Right hindlimb (tissue), 1 donor: ENCODE measurements at regions not wholly inside any gene's neighbourhood (a gene's known extent, or its start where the extent isn't known, plus 50 kb on each side); places are given as distances from the start of the nearest gene placed in this dataset.
A peak's percentile ranks its signal among the peaks of the same experiment; 100 is the strongest.

Experiments
- DNase-seq: peaks from one replicate; pipeline ENCODE4 v3.0.0-alpha.2; 2018

DNA sequence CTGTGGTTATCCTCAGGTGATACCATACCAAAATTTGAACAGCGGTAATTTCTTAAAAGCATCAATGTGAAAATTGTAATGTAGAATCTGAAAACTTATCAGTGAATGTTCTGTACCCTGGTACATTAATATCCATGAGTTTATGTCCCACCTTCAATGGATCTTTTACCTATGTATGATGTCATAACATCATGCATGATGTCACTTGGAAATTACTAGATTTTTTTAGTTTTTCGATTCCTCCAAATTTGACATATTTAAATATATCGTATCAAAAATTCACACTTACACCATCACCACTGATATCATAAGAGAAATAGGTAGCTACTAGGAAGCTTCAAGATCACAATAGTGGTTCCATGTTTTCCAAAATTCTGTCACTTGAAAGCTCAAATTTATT is 95.0 kb upstream of the AKR1E2 start:
- DNase-seq, result no peak

DNA sequence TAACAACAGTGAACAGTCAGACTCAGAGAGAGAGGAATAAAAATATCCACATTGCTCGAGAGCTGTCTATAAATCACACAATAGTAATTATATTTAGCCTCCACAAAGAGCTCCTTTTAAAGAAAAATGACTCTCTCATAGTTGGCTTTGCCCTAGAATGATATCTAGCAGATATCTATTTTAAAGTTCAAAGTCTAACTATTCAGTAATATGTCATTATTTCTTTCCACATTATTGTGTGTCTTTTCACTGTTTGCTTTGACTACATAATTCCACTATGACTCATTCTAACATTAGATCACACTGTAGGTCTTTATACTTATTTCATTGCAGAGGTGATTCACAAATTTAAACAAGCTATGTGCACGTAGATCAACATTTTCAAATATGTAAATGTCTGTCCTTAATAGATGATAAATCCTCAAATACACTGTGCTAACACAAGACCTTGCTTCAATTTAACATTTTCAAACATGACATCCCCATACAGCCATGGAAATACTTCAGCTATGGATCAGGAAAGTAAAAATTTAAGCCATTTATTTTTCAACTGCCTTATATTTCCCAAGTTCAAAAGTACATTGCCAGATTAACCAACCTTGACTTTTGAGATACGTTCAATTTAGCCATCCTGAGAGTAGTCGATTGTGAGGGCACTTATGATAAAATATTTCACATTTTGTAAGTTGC is 99.9 kb upstream of the AKR1E2 start:
- no peak for DNase-seq

DNA sequence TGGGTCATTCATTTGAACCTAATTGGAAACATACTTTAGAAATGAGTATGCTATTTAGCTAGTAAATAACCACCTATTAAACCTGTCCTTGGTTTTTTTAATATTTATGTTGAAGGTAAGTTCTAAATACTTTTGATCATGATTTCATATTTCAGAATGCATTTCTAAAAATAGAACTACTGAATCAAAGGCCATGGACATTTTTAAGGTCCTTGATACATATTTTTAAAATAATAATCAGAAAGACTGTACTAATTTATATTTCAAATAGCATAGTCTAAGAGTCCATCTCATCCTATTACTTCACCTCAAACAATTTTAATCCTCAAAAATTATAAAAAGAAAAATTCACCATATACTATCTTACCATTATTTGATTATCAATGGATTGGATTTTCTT is 102.1 kb upstream of the AKR1E2 start:
- no peak for DNase-seq

DNA sequence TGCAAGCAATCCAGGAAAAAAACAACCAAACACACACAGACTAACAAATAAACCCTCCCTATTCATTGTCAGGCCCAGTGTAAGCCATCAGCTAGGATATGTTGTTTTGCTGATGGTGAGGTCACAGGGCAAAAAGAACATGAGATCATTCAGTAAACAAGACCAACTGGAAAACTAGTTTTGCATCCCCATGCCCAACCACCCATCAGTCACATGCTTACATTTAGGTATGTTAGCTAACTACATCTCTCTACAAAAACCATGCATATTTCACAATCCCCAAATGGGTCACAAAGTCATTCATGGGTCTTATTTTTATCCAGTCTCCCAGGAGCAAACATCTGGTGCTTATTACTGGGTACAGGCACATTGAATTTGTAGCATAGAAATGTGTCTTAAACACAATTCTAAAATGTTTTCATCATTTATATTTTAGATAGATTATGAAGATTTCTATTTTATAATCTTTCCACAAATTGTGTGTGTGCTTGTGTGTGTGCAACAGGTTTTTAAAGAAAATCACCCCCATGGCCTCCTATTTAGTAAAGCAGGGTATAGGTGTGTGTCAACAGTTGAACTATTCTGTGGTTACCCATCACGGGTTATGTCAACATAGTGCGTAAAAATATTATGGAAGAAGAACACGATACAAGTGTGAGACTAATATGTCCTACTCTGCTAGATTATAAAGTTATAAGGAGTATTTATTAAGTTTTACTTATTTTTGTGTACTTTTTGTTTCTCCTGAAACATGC is 103.8 kb upstream of the AKR1E2 start:
- DNase-seq, result no peak

DNA sequence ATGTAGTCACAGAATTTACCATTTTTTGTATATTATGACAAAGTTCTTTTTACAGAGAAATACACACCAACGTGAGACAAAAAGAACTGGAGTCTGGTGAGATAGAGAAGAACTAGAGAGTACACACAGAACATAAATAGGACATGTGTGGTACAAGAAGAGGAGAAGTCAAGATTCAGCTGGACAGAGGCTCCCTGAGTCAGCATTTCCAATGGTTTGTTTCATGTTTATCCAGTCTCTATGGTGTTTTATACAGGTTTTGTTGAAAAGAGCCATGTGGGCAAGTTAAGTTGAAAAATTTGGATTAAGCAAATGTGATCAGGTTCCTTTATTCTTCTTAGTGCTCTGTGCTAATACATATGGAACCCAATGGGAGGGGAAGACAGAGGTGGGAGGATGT is 105.5 kb upstream of the AKR1E2 start:
- DNase-seq, result no peak

DNA sequence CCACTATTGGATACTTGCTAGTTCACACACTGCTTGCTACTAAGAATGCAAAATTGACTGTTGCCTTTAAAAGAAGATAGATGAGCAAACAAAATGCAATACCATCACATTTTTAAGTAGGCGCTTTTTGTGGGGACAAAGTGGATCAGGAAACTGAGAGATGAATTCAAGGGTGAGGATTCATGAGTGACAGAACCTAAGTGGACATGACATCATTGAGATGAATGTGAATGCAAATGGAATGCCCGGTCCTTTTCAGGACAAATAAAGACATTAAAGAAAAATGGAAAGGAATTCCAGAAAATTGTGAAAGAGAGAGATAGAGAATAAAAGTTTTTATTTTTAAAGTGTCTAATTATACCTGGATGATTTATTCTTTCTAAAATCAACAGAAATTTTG is 106.3 kb upstream of the AKR1E2 start:
- DNase-seq, result no peak

DNA sequence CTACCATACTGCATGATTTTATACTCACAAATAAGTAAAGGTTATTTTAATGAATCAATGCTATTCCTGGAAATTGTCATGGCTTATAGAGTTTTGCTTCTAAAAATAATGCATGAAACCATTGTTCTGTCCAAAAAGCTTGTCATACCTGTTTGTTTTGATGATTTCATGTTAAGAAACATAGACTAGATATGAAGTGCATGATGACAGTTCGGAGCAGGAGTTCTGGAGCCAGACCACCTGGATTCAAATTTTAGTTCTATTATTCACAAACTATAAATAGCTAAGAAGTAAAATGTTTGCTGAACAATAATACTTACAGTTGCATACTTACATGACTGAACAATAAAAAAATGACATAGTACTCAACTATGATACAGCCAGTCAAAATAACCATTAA is 107.0 kb upstream of the AKR1E2 start:
- no peak for DNase-seq

DNA sequence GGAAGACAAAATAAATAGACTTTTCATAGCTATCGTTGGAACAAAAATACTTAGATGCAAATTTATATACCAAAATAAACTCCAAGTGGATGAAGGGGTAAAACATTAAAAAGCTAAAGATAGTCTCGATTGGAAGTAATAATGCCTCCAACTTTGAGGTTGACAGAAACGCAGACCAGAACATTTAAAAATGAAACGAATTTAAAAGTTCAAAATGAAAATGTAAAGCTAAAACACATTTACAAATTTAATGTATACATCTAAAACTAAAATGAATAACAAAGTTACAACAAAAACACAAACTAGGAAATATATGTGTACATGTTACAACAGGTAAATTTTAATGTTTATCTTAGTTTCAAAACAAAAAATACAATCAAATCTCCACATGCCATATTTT is 107.5 kb upstream of the AKR1E2 start:
- no peak for DNase-seq

DNA sequence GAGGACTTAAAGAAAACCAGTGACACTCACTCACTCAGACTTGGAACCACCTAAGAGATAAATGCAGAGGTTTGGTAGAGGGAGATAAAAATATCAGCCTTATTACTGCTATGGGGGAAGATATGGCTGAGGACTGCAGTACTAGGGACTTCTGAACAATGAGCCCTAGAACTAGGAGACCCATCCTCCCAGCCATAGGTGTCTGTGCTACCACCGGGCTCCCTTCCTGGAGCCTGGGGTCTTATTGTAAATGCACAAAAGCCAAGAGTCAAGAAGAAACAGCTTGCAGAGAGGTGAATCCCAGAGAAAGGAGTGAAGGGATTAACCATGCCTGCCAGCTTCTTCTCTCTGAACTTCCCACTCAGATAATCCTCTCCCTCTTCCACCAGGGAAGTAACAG is 108.3 kb upstream of the AKR1E2 start:
- no peak for DNase-seq

DNA sequence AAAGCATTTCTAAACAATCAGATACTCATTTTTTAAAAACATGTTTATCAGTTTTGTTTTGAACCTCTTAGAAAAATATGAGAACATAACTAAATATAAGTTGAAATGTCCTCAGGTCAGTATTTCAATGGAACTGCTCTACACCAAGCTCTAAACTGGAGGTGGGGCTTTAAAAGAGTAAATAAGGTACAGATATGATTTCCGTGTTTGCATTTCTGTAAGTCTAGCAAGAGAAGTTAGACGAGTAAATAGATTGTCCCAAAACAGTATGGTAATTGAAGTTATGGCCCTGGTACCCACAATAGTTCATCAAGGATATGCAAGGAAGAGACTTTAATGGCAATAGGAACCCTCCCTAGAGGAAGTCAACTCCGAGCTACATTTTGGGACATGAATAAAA is 115.1 kb upstream of the AKR1E2 start:
- no peak for DNase-seq

DNA sequence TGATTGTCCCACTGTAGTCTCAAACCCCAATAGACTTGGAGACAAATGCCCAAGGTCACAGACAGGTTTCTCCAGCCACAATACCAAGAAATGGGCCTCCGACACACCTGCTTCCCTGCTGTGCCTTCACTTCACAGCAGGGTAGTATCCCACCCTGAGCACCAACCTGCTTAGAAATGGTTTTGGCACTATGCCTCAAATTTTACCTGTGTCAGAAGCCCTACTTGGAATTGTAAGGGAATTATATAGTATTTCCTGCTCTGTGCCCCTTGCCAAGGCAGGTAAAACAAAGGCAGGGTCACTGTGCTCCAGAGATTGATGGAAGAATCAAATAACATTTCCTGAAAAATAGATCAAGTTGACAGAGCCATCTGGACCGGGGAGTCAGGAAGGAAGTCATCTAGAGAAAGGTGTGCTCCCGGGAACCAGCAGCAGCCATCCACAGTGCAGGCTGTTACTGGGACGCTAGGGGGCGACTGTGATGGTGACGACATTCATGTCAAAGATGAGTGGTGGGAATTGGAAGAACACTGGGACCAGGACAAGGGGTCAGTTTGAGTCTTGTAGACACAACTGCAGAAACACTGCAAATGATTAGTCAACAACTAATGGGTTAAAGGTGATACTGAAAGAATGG is 117.8 kb upstream of the AKR1E2 start:
- DNase-seq, result no peak

DNA sequence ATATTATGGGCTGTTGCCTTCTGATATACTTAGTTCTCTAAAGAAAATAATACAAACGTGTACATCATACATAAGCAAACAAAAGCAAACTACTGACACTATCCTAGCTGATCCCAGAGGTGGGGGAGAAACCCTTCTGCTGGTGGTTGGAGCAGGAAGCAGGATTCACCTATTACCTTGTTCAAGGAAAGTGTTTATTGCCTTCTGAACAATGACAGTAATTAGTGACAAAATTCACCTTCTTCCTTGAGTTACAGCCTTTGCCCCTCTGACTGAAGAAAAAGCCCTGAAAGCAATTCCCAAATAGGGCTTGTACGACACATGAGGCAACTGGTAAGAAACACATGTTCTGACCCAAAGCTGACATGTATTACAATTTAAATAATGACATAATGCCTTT is 118.8 kb upstream of the AKR1E2 start:
- DNase-seq, result no peak

DNA sequence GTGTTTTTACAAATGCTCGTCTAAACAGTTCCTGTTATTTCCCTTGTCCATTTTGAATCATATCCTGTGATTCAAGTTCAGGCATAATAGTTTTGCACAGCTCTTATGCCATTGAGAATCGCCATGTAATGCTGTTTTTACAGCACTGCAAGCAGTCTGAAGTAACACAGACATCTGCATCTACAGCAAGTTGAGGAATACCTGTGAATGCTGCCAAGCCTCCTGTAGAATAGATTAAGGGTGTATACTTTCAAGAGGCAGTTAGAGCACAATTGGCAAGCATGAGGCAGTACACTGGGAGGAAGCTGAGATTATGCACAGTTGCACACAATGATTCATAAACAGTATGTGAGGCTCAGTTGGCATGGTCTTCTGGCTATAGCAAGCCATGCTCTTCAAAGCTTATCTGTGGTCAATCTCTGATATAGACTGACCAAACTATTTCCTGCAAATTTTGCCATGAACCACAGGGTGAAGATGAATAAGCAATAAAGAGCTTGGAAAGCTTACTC is 121.9 kb upstream of the AKR1E2 start:
- DNase-seq, result peak; percentile 66

DNA sequence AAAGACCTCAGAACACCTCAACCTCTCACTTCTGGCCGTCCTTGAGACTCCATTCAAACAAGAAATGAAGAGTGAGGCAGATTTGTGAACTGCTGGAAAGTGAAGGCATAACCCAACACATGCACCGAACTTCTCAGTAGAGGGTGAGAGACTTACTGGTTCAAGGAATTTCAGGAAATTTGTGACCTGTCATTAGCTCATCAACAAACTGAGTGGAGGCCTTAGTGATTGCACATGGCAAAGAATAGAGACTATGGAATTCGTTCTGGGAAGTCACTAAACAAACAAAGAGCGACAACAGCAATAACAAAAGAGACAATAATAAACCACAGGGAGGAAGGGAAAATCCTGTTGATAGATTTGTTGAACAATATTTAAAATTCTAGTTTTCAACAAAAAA is 125.0 kb upstream of the AKR1E2 start:
- DNase-seq, result no peak

DNA sequence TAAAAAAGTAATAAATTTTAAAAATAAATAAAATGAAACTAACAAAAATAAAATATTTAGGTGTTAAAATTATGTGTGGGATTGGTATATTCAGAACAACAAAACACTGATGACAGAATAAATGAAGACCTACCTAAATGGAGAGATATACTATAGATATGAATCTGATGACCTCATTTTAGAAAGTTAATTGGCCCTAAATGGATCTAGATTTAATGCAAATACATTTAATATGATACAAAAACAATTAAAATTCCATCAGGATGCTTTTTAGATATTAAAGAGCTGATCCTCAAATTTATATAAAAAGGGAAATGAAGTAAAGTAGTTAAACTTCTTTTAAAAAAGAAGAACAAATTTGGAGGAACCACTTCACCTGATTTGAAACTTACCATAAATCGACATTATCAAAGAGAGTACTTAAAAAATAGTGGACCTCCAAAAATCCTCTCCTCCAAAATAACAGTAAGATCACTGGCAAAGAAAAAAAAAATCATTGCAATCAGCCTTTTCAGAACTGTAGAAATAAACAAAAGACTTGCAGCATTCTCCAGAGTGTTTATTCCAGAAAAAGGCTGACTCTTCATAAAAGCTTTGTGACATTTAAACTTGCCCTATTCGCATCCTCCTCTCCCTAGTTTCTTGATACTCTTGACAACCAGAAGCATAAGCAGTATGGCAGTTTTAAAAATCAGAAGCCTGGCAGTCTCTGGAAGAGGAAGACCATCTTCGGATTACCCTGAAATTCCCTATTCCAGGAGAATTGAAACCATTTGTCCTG is 125.9 kb upstream of the AKR1E2 start:
- DNase-seq, result no peak

DNA sequence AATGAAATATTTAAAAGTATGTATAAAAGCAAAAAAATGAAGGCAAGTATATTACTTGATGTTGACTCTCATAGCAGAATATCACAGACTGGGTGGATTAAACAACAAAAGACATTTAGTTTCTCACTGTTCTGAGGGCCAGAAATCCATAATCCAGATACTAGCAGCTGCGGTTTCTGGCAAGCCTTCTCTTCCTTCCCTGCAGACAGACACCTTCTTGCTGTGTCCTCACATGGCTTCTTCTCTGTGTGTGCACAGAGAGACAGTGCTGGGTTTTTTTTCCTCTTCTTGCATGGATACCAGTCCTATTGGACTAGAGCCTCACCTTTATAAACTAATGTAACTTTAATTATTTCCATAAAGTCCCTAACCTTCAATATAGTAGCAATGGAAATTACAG is 127.9 kb upstream of the AKR1E2 start:
- DNase-seq, result peak; percentile 53

DNA sequence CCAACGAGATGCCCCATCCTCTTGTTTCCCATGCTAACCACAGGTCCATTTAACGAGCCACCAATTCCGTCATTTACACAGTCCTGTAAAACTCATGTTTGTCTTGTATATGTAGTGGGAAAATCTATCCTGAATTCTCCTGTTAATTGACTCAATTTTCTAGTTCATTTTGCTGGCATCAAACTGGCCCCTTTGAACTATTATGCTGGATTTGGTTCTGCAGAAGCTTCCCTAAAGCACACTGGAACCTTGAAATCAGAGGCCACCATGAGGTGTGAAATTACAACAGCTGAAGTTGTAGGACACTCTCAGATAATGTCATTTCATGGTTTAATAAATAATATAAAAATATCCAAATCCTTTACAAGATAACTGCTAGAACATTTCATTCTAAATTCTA is 129.8 kb upstream of the AKR1E2 start:
- DNase-seq, result no peak

DNA sequence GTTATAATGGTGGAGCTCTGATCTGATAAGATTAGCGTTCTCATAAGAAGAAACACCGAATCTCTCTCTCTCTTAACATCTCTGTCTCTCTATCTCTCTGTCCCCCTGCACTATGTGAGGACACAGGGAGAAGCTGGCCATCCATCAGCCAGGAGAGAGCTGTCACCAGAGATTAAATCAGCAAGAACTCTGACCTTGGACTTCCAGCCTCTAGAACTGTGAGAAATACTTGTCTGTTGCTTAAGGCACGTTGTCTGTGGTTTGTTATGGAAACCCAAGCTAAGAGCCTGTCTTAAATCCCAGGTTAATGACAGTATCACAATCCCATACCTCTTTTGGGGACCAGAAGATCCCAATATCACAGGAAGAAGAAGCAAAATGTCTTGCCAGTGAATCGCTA is 132.0 kb upstream of the AKR1E2 start:
- DNase-seq, result no peak

DNA sequence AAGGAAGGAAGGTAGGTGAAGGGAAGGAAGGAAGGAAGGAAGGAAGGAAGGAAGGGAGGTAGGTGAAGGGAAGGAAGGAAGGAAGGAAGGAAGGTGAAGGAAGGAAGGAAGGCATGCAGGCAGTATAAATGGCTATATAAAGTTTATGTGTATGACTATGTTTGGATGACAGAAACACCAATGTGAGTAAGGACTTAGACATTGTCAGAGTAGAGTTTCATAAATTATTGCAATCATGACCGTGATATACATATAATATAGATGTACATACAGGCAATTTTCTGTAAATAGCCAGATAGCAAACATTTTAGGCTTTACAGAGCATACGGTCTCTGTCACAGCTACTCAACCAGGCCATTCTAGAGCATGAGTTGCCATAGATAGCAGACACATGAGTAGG is 133.8 kb upstream of the AKR1E2 start:
- DNase-seq, result no peak

DNA sequence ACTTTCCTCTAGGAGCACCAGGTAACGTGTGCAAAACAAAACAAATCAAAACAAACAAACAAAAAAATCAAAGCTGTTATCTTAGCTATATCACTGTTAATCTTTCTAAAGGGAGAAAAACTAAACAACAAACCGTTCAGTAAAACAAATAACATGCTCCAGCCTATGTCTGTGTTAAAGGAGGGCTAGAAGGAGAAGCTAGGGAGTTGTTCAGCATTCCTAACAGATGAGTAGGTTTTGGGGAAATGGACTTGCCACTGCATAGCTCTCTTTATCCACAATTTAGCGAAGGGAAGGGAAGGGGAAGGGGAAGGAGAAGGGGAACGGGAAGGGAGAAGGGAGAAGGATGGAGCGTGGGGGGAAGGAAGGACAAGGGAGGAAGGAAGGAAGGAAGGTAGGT is 134.2 kb upstream of the AKR1E2 start:
- no peak for DNase-seq

DNA sequence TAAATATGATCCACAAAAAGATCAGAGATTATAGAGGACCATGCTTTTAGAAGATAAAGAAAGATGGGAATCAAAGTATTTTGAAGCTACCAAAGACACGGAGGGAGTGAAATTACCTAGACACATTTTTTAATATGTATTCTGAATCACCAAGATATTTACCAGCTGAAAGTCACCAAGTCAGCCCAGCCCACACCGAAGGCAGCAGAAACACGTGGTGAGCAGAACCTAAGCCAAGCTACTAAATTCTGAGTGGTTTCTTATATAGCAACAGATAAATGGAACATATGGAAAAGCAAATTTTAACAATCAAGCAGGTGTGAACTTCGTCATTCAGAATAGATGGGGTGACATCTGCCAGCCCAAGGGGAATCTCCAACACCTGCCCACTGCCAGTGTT is 134.7 kb upstream of the AKR1E2 start:
- no peak for DNase-seq

DNA sequence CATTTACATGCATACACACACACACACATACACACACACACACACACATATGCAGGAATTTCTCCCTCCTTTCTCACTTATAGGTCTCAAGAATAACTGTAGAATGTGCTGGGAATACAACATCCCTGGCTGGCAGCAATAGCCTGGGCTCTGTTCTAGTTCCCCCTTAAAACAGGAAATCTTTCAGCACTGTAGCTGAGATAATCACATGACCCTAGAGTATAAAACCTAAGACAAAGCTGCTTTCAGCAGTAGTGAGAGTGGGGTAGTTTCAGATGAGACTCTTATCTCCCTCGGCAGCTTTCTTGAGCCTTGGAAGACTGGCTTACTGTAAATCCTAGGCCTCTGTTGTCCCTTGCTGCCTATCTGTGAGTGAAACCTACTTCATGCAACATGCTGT is 137.4 kb upstream of the AKR1E2 start:
- no peak for DNase-seq

DNA sequence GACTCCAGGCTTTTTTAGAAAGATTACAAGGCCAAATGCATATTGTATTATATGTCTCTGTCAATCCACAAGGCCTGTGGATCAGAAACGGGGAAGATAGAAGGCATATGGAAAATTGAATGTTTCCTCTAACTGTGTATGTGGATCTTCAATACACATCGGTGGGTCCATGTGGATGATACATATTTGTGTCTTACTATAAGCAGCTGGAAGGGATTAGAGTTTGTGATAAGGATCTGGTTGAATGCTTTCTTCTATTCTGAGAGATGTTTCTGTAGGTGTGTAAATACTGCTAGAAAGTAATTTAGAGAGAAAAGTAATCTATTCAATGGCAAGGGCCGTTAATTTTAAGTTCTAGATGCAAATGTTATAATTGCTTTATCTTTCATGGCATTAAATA is 137.8 kb upstream of the AKR1E2 start:
- DNase-seq, result no peak
